ENCODE measurements at regions not wholly inside any gene's neighbourhood (a gene's known extent, or its start where the extent isn't known, plus 50 kb on each side); places are given as distances from the start of the nearest gene placed in this dataset.

- TF ChIP-seq GATA3 (IDR thresholded peaks at IDR 0.05; ENCODE audit: low read depth, low read length) (no peak), GATA2 (IDR thresholded peaks at IDR 0.05; ENCODE audit: low read depth, low read length) (no peak)
Measured at GRCh38 chr9:7284517-7284916, 515.1 kb downstream of the DMAC1 start.

Measured in SH-SY5Y (cell line).